Activated effector memory CD4-positive, alpha-beta T cell treated with Interleukin-2 at 50 U/mL for 16 hours (primary cell): ENCODE measurements at regions not wholly inside any gene's neighbourhood (a gene's known extent, or its start where the extent isn't known, plus 50 kb on each side); places are given as distances from the start of the nearest gene placed in this dataset.

Experiments
- DNase-seq: peaks from one replicate; pipeline ENCODE4 v3.0.0-alpha.2; 2020

DNA sequence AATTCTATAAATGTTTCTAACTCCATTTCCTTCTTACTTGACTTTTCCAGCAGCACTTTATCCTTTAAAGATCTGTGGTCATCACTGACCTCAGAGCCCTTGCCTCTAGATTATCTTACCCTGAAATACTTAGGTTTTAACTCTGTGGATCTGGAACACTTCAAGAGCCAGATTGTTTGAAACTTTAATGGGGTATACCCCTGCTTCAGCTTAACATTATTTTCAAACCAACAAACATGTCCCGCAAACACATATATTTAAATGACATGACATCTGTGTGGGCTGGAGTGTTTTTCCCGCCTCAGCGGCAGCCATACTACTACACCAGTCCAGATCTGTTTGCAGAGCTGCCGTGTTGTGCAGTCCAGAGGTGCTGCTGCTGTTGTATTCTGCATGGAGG, 252.0 kb upstream of the TPM1 start:
- no peak for DNase-seq

GRCh38 chr15:62791694-62792093, 250.9 kb upstream of the TPM1 start:
- DNase-seq = no peak

- DNase-seq = no peak
These were observed 249.4 kb upstream of the TPM1 start for GRCh38 chr15:62792986-62793751.

GRCh38 chr15:62793752-62794144, 248.8 kb upstream of the TPM1 start:
- no peak for DNase-seq

DNA sequence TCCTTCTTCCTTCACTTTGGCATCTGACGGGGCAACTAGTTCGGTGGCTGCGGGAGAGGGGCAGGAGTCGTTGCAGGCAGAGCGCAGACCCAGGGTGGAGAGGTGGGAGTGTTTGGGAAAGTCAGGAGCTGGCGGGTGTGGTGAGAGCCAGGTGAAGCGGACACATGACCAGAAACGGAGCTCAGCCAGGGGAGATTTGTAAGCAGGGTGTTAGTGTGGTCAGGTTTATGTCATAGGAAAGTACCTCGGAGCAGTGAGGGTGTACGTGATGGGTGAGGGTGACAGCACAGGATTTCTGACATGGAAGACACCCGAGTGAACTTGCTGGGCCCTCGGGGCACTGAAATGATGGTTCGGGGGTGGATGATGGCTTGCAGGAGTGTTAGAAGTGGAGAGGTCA, 247.4 kb upstream of the TPM1 start:
- DNase-seq = no peak

GRCh38 chr15:62795700-62796695, 246.5 kb upstream of the TPM1 start:
- DNase-seq = no peak

GRCh38 chr15:62797171-62797570, 245.4 kb upstream of the TPM1 start:
- no peak for DNase-seq

DNA sequence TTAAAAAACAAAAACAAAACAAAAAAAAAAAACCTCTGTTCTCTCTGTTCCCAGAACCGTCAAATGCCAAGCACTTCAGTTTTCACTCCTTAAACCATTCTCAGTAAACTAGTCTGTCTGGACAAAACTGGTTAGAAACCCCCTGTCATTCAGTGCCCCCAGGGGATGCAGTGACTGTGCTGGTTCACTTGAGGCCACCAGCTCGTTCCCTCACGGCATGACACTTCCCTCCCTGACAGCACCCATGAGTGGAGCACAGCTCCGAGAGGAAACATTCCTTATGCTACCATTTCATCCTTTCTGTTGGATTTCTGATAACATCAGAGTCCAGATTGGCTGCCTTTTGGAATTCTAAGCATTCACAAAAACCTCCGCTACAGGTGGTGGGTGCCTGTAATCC, 244.0 kb upstream of the TPM1 start:
- DNase-seq = no peak

GRCh38 chr15:62799037-62799436, 243.5 kb upstream of the TPM1 start:
- DNase-seq = no peak

DNA sequence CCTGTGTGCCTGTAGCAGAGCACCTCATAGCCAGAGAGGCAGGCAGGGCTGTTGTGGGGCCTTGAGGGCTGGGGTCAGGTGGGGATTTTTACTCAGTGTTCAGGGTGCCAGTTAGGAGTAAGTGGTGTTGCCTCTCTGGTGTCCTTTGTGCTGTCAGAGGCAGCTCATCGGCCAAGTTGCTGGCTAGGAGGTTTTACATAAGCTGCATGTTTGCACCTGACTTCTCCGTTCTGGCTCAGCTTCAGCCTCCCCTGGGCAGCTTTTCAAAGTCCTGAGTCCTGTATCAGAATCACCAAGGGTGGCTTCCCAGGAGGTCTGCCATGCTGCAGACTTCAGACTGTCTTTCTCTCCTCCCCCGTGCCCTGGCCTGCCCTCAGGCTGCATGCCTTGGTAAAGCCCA, 242.6 kb upstream of the TPM1 start:
- no peak for DNase-seq

GRCh38 chr15:62802612-62803011, 239.9 kb upstream of the TPM1 start:
- no peak for DNase-seq

DNA sequence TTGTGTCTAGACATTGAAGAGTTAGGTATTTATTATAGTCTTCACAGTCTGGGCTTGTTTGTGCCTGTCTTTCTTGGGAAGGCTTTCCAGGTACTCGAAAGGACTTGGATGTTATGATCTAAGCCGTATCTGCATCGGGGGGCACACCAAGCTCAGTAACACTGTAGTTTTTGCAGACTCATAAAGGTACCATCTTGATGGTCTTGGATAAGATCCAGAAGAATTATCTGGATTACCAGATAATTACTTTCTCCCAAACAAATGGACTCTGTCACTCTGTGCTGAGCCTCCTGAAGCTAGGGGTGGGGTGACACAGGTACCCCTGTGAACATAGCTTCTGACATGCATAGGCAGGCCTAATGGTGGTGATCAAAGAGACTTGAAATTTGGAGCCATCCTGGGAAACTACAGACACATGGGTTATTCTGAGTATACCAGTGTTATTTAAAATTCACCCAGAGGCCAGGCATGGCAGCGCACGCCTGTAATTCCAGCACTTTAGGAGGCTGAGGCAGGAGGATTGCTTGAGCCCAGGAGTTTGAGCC, 238.6 kb upstream of the TPM1 start:
- no peak for DNase-seq

DNA sequence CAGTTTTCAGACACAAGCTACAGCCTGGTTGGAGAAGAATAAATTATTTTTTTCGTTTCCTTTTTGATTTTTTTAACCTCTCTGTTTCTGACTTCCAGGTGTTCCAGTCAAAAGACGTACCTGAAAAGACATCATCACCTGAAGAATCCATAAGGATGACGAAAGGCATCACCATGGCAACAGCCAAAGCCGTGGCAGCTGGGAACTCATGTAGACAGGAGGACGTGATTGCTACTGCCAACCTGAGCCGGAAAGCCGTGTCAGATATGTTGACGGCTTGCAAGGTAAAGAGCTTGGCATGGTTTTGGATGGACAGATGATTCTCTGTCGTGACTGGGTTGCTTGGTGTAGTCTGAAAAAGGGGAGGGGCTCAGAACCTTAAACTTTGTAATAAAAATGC, 237.0 kb upstream of the TPM1 start:
- DNase-seq = no peak

DNA sequence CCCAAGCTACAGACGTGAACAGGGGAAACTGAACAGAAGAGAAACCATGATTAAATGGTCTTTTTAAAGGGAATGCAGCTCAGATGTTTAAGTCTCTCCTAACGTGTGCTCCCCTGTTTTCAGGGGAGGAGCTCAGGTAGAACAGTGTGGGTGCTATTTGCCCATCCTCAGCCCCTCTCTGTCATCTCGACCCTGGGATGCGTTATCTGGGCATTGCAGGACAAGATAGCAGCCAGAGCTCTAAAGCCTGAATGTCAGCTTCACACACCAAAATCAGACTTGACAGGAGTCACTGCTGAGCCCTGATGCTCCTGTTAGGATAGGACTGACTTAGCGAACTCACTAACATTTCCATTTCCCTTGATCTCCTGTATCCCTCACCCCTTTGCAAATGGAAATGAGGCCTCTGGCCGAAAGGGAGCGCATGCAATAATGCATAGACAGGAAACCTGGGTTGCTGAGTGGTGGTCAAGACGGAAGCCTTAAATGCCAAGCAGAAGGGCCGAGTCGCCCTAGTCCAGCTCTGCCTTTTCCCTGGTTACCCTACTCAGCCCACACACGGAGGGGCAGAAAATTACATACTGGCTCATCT, 234.9 kb upstream of the TPM1 start:
- no peak for DNase-seq

DNA sequence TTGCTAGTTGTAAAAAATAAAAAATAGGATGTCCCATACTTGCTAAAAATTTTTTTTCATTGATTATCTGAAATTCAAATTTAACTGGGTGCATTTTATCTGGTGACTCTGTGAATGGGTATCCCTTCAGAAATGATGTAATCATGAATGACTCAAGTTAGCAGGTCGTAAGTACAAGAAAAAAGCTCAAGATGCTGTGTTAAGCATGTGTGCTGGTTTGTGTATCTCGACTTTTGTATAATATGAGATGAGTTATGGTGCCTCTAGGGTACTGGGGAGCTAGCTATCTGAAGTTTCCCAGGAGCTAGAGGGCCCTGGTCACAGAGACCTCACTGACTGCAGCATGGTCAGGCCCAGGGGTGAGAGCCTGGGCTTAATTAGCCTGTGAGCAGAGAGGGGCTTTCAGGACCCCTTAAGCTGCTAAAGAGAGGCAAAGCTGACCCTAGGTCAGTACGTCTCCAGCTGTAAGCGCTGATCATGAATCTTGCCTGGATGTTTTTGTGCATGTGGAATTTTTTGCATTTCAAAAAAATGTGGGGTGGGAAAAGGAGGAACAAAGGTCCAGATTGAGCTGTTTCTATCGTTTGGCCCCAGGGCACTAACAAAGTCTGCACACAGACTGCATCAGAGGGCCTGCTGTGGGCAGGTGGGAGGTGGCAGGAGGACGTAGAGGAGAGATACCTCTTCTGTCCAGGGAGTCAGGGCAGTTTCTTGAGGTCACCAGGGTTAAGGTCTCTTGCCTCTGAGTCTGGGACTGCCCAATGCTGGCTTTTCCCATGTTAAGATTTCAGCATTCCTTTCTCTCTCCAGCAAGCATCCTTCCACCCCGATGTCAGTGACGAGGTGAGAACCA, 233.2 kb upstream of the TPM1 start:
- DNase-seq = no peak

DNA sequence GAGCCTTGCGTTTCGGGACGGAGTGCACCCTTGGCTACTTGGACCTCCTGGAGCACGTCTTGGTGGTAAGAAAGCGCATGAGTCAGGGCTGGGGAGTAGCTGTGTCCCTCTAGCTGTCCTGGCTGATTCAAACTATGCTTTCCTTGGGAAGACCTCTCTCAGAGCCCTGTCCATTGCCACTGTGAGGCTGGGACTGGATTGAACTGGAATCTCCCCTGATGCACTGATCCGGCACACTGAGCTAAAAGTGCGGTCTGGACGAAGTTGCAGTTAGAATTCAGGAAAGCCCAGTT, 232.6 kb upstream of the TPM1 start:
- DNase-seq = no peak

DNA sequence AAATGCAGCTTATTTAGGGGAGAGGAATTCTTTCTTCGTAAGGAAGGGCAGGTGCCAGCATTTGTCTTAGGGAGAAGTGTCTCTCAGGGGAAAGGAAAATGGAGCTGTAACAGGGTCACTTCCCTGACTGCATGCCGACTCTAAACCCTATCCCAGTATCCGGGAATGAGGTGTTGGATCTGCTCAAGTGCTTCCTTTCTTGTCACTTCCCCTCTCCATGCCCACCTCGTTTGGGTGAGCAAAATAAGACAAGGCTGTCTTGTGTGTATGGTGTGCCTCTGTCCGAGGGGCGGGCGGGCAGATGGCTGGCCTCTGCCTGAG, 230.1 kb upstream of the TPM1 start:
- no peak for DNase-seq

- no peak for DNase-seq
These were observed 226.0 kb upstream of the TPM1 start for GRCh38 chr15:62816342-62817069.

DNA sequence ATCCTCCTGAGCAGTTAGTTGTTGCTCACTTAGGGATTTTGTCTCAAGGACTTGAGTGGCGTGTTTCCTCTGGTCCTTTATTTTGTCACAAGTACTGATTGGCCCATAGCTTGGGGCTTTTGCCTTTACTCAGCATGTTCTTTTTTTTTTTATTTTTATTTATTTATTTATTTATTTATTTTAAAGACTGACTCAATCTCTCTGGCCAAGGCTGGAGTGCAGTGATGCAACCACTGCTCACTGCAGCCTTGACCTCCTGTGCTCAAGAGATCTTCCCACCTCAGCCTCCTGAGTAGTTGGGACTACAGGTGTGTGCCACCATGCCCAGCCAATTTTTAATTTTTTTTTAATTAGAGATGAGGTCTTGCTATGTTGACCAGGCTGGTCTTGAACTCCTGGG, 223.9 kb upstream of the TPM1 start:
- no peak for DNase-seq

DNA sequence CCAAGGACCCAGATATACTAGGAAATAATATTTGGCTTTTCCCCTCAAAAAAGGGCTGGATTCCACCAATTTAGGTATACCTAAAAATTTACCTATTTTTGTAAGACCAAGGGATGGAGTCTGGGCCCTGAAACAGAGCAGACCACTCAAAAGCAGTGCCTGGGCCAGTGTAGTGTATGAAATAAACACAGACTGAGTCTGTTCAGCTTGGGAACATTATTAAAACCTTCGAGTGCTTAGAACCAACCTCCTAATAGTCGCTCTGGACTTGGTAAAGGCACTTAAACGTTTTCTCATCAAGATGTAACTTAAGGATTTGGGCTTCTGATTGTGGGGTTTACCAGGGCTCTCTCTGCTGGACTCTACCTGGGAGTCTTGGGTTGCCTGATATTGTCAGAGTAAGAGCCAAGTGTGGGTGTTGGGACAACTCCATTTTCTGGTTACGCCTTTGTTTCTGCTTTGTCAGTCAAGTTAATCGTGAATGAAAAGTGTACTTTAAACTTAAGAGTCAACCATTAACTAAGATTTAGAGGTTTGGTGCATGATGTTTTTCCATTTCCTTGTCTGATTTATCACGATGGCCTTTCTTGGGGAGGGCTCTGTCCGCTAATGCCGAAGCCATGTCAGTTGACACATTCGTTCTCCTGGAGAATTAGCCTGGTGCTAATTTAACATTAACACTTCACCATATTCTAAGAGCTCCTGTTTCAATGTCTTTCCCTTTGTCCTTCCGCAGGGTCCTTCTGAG, 221.0 kb upstream of the TPM1 start:
- DNase-seq = no peak

- DNase-seq = no peak
These were observed 220.3 kb upstream of the TPM1 start for GRCh38 chr15:62822228-62822627.
